GM12878 (cell line): ENCODE measurements at regions not wholly inside any gene's neighbourhood (a gene's known extent, or its start where the extent isn't known, plus 50 kb on each side); places are given as distances from the start of the nearest gene placed in this dataset.

Source experiments
- ATF2 ChIP-seq: IDR thresholded peaks from 2 replicates; pipeline ENCODE4 v1.6.1; 2012; ENCODE audit warnings: low read length, inconsistent platforms
- BCLAF1 ChIP-seq: fragments of 450-650 bp; IDR thresholded peaks from 2 replicates; pipeline ENCODE4 v1.6.1; 2017; ENCODE audit warnings: antibody characterized with exemption, mild to moderate bottlenecking, moderate library complexity
- EGR1 ChIP-seq, 2 experiments: IDR thresholded peaks; 1 replicate in 1 of 2; 2 replicates in 1 of 2; pipeline ENCODE4 v1.6.1; 2011 to 2012; ENCODE audit warnings: low read depth in 2 of 2, low read length in 2 of 2, borderline replicate concordance in 1 of 2, mild to moderate bottlenecking in 1 of 2, moderate library complexity in 1 of 2
- HCFC1 ChIP-seq: fragments of 150-350 bp; IDR thresholded peaks from 2 replicates; pipeline ENCODE4 v1.6.1; 2014; ENCODE audit warnings: low read length
- KDM1A ChIP-seq: fragments of 200-600 bp; sonication (generic); IDR thresholded peaks from 2 replicates; pipeline ENCODE4 v1.6.1; 2016; ENCODE audit warnings: borderline replicate concordance
- MAX ChIP-seq: IDR thresholded peaks from 2 replicates; pipeline ENCODE4 v1.6.1; 2012; ENCODE audit warnings: low read depth, low read length, improper control_type of control experiment
- POLR2A ChIP-seq: IDR thresholded peaks from 2 replicates; pipeline ENCODE4 v1.6.1; 2011; ENCODE audit warnings: low read depth, mild to moderate bottlenecking, low read length
- REST ChIP-seq: IDR thresholded peaks from 2 replicates; pipeline ENCODE4 v1.6.1; 2012; ENCODE audit warnings: mild to moderate bottlenecking, low read depth, low read length
- STAT3 ChIP-seq: IDR thresholded peaks from 2 replicates; pipeline ENCODE4 v1.6.1; 2011; ENCODE audit warnings: low read depth, low read length, improper control_type of control experiment
- TAF1 ChIP-seq: IDR thresholded peaks from 2 replicates; pipeline ENCODE4 v1.6.1; 2011; ENCODE audit warnings: mild to moderate bottlenecking, low read depth, low read length, borderline replicate concordance
- TARDBP ChIP-seq: IDR thresholded peaks from 2 replicates; pipeline ENCODE4 v1.6.1; 2016; ENCODE audit warnings: borderline replicate concordance
- ZBTB33 ChIP-seq: fragments of 450-650 bp; IDR thresholded peaks from 2 replicates; pipeline ENCODE4 v1.6.1; 2017; ENCODE audit warnings: mild to moderate bottlenecking
- ZNF217 ChIP-seq: fragments of 450-650 bp; IDR thresholded peaks from 2 replicates; pipeline ENCODE4 v1.6.1; 2017; ENCODE audit warnings: antibody characterized with exemption, mild to moderate bottlenecking

GRCh38 chr11:25787416-25787815, 544.5 kb upstream of the ANO3 start:
- TF ChIP-seq ZNF217 (no peak), STAT3 (no peak), MAX (no peak), EGR1 (IDR thresholded peaks at IDR 0.05; ENCODE audit: borderline replicate concordance in 1 of 2, low read depth in 2 of 2, low read length in 2 of 2) (no peak), REST (no peak), ATF2 (no peak), KDM1A (no peak), ZBTB33 (no peak), POLR2A (no peak), BCLAF1 (no peak), TARDBP (no peak), TAF1 (no peak), HCFC1 (no peak)
